ENCODE measurements at regions not wholly inside any gene's neighbourhood (a gene's known extent, or its start where the extent isn't known, plus 50 kb on each side); places are given as distances from the start of the nearest gene placed in this dataset.
"Not testable (repeated sequence)": the region's sequence is repeated elsewhere in the genome, so short reads cannot be mapped to it uniquely, and the experiment has no call there.

DNA sequence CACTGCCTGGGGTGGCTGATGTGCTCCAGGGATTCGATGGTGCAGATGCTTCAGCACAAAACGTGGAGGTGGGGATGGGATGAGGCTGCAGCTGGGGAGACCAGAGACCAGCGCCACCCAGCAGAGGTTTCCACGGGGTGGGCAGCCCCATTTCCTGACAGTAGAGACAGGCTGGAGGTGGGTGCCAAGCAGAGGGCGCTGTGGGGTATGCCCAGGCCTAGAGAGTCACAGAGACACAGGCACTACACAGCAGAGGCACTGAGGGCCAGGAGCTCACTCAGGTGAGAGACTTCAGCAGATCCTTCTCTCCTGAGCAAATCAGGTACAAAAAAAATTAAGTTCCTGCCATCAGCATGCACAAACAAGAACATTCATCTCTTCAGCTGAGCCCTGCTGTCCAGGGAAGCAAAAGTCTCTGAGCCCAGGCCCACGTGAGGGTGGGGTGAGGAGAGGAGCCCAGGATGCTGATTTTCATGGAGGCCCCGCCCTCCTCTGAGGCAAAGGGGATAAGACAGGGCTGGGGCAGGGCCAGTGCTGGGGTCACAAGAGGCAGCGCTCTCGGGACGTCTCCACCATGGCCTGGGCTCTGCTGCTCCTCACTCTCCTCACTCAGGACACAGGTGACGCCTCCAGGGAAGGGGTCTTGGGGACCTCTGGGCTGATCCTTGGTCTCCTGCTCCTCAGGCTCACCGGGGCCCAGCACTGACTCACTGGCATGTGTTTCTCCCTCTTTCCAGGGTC is 53.1 kb downstream of the GGTLC2 start:
- no peak for DNase-seq (ENCODE audit: low spot score)

DNA sequence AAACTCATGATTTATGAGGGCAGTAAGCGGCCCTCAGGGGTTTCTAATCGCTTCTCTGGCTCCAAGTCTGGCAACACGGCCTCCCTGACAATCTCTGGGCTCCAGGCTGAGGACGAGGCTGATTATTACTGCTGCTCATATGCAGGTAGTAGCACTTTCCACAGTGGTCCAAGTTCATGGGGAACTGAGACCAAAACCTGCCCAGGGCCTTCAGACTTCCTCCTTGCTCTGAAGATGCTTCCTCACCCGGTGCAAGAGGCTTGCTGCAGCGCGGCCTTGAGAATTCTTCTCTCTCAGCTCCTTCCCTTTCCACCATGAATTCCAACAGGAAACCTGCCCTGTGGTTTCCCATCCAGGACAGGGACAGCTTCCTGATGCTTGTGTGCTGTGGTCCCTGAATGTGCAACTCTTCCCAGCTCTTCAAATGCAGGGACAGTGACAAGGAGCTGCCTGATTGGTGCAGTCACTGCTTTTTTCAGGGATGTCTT is 53.9 kb downstream of the GGTLC2 start:
- DNase-seq (ENCODE audit: low spot score) = no peak

DNA sequence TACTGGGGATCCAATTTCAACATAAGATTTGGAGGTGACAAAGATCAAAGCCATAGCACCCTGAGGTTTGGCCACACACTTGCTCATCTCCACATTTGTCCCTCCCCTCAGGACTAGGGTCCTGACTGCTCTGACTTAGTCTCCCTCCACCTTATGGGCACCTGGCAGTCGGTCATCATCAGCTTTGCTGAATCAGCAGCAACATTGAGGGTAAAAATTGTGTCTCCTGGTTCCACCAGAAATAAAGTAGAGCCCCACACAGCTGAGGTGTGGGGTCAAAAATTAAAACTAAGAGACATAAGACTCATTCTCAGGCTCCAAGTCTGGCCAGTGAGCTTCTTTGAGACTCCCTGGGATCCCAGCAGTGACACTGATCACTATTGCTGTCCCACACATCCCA is 56.2 kb downstream of the GGTLC2 start:
- DNase-seq (ENCODE audit: low spot score) = no peak

DNA sequence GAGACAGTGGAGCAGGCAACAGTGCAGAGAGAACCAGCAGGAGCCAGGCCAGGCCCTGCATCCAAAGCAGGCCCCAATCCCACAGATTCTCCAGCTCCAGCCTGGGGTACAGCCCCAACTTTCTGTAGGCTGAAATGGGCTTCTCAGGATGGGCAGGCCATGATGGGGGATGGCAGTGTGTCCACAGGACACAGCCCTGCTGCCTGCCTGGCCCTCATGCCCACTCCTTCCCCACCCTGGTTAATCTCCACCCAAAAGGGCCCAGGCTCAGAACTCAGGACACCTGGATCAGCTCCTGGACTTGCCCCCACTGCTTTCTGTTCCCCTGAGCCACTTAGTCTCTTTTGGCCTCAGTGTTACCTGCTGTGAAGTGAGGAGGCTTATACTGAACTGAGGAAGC is 57.1 kb downstream of the GGTLC2 start:
- DNase-seq (ENCODE audit: low spot score) = not testable (repeated sequence)

DNA sequence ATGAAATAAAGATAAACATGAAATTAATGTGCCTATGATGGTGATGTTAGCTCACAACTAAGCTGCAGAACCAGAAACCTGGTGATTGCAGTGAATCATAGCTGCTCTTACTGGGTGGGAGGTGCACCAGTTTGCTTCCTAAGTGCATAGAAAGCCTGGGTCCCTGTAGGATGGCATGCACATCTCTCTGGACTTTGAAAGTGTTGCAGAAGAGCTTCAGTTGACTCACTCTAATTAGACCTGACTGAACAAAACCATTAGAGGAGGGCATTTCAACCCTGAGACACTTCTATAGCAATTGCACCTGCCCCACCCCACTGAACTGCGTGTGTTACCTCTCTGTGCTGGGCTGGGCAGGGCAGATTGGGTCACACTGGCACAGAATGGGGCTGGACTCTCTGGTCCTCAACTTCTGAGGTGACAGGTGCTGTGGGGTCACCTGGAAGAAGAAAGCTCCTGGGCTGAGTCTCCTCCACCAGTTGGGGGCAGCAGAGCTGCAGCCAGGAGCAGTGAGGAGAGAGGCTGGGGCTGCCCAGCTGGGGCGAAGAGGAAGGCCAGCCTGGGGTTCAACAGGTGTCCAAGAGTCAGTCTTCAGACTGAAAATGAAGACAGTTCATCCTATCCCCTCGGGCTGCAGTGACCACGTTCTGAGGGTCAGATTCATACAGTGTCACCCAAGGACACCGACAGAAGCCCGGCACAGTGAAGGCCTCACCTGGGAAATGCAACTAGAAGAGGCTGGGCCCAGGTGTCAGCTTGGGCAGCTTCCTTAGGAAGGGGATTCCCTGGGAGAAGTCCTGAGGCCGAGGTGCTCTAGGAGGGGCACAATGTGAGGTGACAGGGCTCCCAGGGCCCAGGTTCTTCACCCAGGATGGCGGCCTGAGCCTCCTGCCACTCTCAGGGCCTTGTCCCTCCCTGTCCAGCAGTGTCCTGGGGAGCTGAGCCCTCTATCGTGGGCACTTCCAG is 58.1 kb downstream of the GGTLC2 start:
- no peak for DNase-seq (ENCODE audit: low spot score)

DNA sequence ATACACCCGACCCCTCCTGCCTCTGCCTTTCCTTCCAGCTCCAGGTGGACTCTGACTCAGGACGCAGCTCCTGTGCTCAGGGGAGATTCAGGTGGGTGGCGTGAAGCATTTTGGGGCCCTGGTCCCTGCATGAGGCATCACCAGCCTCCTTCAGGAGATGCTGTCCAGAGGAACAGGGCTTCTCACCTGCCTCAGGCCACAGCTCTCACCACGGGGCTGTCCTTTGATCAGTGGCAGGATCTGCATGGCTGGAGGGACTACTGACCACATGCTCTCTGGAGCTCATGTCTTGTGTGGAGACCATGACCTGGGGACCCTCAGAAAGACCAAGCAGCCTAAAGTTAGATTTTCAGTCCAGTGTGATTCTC is 58.8 kb downstream of the GGTLC2 start:
- DNase-seq (ENCODE audit: low spot score) = no peak

DNA sequence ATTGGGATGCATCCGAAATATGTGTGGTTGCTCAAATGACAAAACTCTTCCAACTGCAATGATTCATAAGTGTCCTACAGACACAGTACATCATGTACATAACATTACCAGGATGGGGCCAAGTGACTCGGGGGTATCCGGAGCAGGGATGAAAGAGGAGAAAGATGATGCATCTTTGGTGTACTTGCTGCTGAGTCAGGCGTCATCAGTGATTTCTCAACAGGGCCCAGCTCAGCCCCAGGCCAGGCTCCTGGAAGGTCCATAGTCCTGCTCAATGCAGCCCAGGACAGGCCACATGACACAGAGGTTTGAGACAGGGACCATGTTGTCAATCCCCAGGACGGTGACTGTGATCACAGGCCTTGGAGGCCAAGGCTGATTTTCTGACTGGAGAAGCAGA is 59.3 kb downstream of the GGTLC2 start:
- DNase-seq (ENCODE audit: low spot score) = no peak

DNA sequence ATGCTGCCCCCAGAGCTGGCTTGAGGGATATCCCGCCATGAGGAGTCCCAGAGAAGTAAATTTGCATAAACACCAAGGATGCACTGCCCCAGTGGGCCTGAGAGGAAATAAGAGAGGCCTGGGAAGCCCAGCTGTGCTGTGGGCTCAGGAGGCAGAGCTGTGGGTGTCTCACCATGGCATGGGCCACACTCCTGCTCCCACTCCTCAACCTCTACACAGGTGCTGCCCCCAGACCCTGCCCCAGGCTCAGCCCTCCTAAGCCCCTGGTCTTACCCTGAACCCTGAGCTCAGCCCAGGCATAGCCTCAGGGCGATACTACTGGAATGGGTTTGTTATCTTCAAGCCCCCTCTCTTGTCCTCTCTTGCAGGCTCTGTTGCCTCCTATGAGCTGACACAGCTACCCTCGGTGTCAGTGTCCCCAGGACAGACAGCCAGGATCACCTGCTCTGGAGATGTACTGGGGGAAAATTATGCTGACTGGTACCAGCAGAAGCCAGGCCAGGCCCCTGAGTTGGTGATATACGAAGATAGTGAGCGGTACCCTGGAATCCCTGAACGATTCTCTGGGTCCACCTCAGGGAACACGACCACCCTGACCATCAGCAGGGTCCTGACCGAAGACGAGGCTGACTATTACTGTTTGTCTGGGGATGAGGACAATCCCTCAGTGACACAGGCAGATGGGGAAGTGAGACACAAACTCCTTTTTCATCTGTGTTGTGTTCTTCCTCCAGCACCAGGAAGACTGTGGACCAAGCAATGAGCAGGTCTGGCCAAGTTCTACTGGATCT is 59.9 kb downstream of the GGTLC2 start:
- DNase-seq (ENCODE audit: low spot score) = no peak

DNA sequence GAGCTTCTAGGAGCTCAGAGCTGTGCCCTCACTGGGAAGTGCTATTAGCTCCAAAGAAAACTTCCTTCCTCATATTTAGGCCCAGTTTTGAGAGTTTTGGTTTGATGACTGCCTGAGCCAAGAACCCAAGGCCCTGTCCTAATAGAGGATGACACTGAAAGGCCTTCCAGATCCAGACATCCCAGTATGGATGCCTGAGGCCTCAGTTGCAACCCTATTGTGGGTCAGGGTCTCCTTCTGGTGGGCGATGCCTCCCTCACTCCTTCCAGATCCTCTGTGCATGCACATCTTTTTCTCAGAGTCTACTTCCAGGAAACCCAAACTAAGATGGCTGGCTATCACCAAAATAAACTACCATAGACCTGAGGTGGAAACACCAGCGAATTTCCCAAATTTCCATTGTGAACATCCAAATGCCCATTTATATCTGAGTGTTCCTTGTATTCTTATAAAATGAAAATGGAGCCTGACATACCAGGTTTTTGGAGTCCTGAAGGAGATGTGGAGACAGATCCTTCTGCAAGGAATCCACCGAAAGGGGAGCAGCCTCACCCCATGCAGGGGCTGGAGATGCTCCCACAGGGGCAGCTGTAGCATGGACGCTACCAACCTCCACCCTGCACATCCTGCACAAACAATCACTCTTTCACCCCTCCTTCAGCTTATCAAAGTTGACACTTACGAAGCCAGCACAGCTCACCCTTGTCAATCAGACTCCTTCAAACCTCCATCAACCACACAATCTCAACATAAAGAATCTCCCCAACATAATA is 61.1 kb downstream of the GGTLC2 start:
- DNase-seq (ENCODE audit: low spot score) = no peak

DNA sequence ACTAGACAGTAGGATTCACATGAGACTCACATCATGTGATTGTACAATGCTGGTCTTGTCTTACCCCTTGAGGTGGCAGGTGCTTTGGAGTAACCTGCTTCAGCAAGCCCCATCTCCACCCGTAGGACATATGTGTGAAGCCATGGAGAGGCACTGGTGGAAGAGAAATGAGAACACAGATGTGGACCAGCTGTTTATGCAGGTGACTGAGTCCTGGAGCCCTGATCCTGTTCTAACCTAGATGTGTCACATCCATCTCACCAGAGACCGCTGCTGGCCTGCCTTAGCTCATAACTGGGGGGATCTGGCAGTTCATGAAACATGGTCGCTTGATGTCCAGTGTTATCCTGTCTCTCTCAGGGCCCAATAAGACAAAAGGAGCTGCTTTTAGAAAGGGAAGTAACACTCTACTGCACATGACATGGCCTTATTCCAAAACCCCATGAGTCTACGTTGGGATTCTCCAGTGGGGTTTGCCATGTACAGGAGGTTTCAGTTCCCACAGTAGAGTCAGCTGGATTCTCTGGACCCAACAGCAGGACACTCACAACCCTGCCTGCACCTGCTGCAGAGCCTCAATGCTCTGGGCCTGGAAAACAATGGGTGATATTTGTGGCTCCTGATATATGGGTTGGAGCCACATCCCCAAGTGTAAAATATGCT is 62.0 kb downstream of the GGTLC2 start:
- DNase-seq (ENCODE audit: low spot score) = no peak

DNA sequence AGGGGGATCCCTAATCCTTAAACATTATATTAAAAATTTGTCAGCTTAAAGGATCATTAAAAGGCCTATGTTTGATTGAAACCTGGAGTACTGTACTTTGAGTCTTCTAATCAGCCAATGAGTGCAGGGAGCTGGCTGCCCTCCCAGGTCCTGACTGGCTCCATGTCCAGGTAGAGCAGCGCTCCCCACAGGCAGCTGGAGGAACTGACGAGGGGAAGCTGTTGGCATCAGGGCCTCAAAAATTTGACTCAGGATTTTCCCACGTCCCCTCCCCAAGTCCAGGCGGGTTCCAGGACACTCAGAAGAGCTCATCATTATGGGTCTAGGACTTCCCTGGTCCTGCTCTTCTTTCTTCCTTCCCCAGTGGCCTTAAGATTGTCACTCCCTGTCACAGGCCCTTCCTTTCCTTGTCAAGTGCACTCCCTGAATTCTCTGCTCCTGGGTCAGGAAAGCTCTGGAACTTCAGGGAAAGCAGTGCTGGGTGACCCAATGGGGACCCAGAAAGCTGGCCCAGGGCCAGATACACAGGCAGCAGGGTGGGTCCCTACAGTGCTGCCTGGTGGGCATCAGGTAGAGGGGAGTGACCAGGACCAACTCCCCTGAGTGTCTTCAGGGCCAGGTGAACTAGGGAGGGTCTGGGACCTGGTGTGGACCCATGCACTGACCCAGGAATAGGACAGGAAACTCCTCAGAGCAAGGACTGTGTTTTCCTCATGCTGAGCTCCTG is 65.5 kb downstream of the GGTLC2 start:
- no peak for DNase-seq (ENCODE audit: low spot score)

DNA sequence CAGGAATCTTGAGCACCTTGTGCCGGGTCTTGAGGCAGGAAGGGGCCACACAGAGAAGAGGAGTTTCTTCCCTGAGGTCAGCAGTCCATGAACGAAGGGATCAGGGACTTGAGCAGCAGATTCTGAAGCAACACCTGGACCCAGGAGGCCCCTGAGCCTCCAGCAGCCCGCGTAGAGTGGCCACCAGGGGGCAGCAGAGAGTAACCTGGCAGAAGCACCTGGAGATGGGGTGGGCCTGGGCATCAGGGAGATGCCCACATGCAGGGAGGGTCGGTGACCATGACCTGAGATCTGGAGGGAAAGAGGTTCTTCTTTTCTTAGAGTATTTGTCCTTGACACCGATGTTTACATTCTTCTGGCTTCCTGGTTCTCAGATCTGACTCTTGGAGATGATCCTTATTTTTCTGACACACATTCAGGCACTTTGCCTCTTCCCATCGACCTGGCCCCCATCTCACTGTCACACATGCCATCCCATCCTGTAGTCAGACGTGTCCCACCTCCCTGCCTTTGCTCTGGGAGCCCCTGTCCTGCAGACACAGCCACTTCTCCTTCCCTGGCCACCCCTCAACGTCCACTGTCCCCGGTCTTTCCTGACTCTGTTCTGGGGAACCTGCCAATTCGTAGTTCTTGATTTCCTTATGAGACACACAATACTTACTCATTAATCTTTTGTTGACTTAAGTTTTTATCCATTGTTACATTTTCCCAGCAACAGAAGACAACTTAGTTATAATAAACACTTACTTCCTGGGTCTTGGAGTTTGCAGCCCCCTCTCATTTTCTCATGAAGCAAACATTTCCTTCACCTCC is 66.5 kb downstream of the GGTLC2 start:
- peak; percentile 56 for DNase-seq (ENCODE audit: low spot score)

DNA sequence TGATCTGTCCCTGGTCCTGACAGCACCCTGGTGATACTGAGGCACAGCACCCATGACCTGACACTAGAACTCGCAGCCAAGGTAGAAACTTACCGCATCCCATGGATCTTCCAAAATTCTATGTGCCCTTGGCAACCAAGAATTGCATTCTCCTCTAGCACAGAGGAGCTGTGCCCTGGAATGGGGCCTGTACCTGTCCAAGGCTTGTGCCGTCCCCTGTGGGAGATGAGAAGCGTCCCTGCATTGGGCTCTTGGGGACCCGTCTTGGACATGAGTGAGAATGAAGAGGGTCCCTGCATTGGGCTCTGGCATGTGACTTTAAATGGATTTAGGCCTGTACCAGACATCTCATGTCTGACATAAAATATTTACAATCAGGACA is 67.1 kb downstream of the GGTLC2 start:
- DNase-seq (ENCODE audit: low spot score) = no peak

DNA sequence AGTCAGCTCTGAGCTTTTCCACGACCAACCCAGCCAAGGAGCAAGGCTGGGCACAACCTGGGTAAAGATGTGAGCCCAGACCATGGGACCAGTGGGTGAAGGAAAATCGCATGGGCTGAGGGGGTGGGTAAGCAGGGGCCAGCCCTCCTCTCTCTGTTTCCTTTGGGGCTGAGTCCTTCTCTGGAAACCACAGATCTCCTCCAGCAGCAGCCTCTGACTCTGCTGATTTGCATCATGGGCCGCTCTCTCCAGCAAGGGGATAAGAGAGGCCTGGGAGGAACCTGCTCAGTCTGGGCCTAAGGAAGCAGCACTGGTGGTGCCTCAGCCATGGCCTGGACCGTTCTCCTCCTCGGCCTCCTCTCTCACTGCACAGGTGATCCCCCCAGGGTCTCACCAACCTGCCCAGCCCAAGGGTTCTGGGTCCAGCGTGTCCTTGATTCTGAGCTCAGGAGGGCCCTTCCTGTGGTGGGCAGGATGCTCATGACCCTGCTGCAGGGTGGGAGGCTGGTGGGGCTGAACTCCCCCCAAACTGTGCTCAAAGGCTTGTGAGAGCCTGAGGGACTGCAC is 67.8 kb downstream of the GGTLC2 start:
- DNase-seq (ENCODE audit: low spot score) = no peak

DNA sequence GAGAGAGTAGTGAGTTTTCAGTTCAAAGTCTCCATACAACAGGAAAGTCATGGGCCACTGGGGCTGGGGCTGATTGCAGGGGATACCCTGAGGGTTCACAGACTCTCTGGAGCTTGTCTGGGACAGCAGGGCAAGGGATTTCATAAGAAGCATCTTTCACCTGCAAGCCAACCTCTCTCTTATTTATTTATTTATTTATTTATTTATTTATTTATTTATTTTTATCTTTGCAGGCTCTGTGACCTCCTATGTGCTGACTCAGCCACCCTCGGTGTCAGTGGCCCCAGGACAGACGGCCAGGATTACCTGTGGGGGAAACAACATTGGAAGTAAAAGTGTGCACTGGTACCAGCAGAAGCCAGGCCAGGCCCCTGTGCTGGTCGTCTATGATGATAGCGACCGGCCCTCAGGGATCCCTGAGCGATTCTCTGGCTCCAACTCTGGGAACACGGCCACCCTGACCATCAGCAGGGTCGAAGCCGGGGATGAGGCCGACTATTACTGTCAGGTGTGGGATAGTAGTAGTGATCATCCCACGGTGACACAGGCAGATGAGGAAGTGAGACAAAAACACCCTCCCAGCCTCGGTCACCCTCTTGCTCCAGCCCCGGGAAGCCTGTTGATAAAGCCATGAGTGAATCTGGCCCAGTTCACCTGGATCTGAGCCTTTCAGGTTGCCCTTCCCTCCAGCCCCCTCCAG is 68.4 kb downstream of the GGTLC2 start:
- DNase-seq (ENCODE audit: low spot score) = no peak

DNA sequence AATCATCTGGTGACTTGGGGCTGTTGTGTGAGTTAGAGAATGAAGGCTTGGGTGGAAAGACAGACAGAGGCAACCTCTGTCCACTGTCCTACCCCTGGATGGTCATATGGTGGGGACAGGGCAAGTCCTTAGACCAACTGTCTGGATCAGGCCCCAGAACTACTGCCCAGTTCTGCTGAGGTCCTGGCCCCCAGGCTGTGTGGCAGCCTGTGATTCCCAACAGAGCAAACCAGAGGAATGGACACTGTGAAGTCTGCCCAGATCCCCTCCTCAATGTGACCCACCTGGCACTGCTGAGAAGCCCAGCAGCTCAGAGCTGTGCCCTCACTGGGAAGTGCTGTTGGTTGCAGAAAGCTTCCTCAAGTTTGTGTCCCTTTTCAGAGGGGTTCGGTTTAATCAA is 69.0 kb downstream of the GGTLC2 start:
- no peak for DNase-seq (ENCODE audit: low spot score)

DNA sequence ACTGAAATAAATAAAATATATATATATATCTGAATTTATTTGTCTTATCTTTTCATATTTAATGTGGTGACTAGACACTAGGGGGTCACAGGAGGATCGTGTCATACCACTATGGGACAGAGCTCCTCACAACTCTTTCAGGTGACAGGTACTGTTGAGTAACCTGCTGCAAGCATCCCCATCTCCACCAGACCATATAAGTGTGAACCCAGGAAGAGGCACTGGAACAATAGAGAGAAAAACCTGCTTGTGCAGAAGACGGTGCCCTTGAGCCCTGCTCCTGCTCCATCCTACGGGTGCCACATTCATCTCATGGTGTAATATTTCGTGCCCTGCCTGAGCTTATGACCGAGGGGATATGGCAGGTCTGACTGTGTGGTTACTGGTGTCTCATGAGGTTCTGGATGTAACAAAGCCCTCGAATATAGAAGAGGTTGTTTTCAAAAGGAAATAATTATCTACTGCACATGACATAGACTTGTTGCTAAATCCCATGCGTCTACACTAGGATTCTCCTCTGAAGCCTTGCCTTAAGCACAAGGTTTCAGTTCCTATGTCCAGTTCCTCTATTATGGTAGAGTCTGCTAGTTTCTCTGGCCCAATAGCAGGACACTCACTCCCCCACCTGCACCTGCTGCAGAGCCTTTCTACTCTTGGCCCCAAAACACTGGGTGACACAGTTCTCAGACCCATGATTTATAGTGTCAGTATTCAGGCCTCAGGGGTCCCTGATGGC is 70.4 kb downstream of the GGTLC2 start:
- DNase-seq (ENCODE audit: low spot score) = no peak

DNA sequence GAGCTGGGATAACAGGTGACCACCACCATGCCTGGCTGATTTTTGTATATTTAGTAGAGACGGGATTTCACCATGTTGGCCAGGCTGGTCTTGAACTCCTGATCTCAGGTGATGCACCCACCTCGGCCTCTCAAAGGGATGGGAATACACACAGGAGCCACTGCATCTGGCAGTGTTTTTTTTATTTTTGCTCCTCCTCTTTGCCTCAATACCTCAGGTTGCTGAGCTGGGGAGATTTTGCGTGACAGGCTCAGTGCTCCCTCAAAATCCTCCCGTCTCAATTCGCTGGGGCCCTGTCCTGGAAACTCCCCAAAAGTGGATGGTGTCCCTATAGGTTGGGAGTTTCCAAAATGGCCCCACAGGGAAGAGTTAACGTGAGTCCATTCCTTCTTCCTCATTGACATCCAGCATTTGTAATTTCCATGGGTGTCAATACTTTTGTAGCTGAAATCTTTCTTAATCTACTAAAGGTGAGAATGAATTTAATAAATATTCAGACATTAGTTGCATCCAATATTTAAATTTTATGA is 71.8 kb downstream of the GGTLC2 start:
- no peak for DNase-seq (ENCODE audit: low spot score)
